Lower leg skin (tissue), 4 donors: ENCODE measurements at regions not wholly inside any gene's neighbourhood (a gene's known extent, or its start where the extent isn't known, plus 50 kb on each side); places are given as distances from the start of the nearest gene placed in this dataset.
"Not testable (repeated sequence)": the region's sequence is repeated elsewhere in the genome, so short reads cannot be mapped to it uniquely, and the experiment has no call there.

ENCODE experiments used
- DNase-seq, 2 donors: peaks; one replicate each; pipeline ENCODE4 v3.0.0-alpha.2; 2019; ENCODE audit warnings: low spot score in 2 of 2
- H3K4me3 ChIP-seq: fragments of 200-600 bp; sonication (generic); 2 replicates; pipeline ENCODE4 v1.5.1; 2017; ENCODE audit warnings: mild to moderate bottlenecking, low read depth; ENCODE audit not compliant: poor library complexity, severe bottlenecking
- POLR2A ChIP-seq, 2 donors: fragments of 450-650 bp; IDR thresholded peaks; one replicate each; pipeline ENCODE4 v1.6.1; 2016 to 2017; ENCODE audit warnings: antibody characterized with exemption in 2 of 2, mild to moderate bottlenecking in 1 of 2, moderate library complexity in 1 of 2
- WGBS, 2 donors: methylation state at CpG; one replicate each; pipeline ENCODE4 v1.1.5; 2018; 5-methylcytosine and 5-hydroxymethylcytosine counted together
- intact Hi-C: fragments of 100-400 bp; cut with DNase I; formaldehyde crosslinking; loops from one replicate; pipeline ENCODE4 v1.15.0; 2023; ENCODE audit warnings: low total_unique reads
- TF ChIP-seq, protein P1 (sequence below), 3 donors: fragments of 450-650 bp; IDR thresholded peaks; one replicate each; pipeline ENCODE4 v1.5.1; 2016; ENCODE audit warnings: antibody characterized with exemption in 3 of 3, mild to moderate bottlenecking in 3 of 3, moderate library complexity in 2 of 3

- 92 to 94% methylated on average over 7 to 8 of the region's 8 CpGs for whole genome bisulfite sequencing, 2 donors
- intact Hi-C loops = no loop called here
- TF ChIP-seq, protein P1, sequence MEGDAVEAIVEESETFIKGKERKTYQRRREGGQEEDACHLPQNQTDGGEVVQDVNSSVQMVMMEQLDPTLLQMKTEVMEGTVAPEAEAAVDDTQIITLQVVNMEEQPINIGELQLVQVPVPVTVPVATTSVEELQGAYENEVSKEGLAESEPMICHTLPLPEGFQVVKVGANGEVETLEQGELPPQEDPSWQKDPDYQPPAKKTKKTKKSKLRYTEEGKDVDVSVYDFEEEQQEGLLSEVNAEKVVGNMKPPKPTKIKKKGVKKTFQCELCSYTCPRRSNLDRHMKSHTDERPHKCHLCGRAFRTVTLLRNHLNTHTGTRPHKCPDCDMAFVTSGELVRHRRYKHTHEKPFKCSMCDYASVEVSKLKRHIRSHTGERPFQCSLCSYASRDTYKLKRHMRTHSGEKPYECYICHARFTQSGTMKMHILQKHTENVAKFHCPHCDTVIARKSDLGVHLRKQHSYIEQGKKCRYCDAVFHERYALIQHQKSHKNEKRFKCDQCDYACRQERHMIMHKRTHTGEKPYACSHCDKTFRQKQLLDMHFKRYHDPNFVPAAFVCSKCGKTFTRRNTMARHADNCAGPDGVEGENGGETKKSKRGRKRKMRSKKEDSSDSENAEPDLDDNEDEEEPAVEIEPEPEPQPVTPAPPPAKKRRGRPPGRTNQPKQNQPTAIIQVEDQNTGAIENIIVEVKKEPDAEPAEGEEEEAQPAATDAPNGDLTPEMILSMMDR (IDR thresholded peaks at IDR 0.05) = no peak
- TF ChIP-seq POLR2A (IDR thresholded peaks at IDR 0.05) = no peak
- H3K4me3 ChIP-seq = no peak overlapping the region
- no peak for DNase-seq
These were observed 184.5 kb upstream of the SLC35B3 start for GRCh38 chr6:8619853-8620252.

DNA sequence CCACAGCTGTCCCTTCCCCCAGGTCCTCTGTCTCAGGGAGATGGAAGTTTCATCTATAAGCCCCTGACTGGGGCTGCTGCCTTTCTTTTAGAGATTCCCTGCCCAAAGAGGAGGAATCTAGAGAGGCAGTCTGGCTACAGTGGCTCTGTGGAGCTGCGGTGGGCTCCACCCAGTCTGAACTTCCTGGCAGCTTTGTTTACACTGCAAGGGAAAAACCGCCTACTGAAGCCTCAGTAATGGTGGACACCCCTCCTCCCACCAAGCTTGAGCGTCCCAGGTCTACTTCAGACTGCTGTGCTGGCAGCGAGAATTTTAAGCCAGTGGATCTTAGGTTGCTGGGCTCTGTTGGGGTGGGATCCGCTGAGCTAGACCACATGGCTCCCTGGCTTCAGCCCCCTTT lies 184.1 kb upstream of the SLC35B3 start:
- DNase-seq = not testable (repeated sequence)
- 70 to 77% methylated on average over 5 of the region's 5 CpGs for WGBS, 2 donors

GRCh38 chr6:8608737-8609136 lies 173.4 kb upstream of the SLC35B3 start:
- DNase-seq = no peak
- TF ChIP-seq, protein P1 (IDR thresholded peaks at IDR 0.05) = no peak
- no peak for TF ChIP-seq POLR2A (IDR thresholded peaks at IDR 0.05)
- no peak overlapping the region for H3K4me3 ChIP-seq
- intact Hi-C loops = no loop called here
- WGBS, 2 donors = 78 to 87% methylated on average over 5 of the region's 5 CpGs

More for the DNA sequence above, 184.1 kb upstream of the SLC35B3 start:
- intact Hi-C loops, H3K4me3 ChIP-seq: not testable (repeated sequence)

GRCh38 chr6:8589941-8590729 lies 154.8 kb upstream of the SLC35B3 start:
- TF ChIP-seq, protein P1 (IDR thresholded peaks at IDR 0.05) = no peak
- no peak for TF ChIP-seq POLR2A (IDR thresholded peaks at IDR 0.05)
- DNase-seq = no peak
- intact Hi-C loops = no loop called here
- no peak overlapping the region for H3K4me3 ChIP-seq
- WGBS, 2 donors = 33 to 35% methylated on average over 7 of the region's 7 CpGs

DNA sequence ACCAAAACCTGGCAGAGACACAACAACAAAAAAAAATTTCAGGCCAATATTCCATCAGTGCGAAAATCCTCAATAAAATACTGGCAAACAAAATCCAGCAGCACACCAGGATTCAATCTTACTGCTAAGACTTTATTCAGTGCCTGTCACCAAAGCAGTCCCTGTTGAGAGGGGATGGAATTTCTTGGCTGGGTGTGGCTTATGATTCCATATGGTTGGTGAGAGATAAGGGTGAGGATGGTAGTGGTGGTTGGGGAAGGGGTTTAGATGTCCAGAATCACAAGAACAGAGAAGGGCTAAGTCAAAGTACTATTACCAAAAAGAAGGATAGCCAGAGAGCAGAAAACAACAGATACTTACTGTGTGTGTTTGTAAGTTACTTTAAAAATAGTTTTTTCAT lies 152.8 kb upstream of the SLC35B3 start:
- no peak for DNase-seq
- intact Hi-C loops = no loop called here
- 62 to 70% methylated on average over 1 of the region's 1 CpG for WGBS, 2 donors
- H3K4me3 ChIP-seq = no peak overlapping the region
- TF ChIP-seq, protein P1 (IDR thresholded peaks at IDR 0.05) = no peak
- TF ChIP-seq POLR2A (IDR thresholded peaks at IDR 0.05) = no peak

GRCh38 chr6:8583291-8583690 lies 147.9 kb upstream of the SLC35B3 start:
- H3K4me3 ChIP-seq = no peak overlapping the region
- intact Hi-C loops = no loop called here
- no peak for DNase-seq

More at GRCh38 chr6:8583291-8583690, 147.9 kb upstream of the SLC35B3 start:
- no peak for TF ChIP-seq POLR2A (IDR thresholded peaks at IDR 0.05)
- TF ChIP-seq, protein P1 (IDR thresholded peaks at IDR 0.05) = no peak
